Duodenal mucosa (tissue), 2 donors: ENCODE measurements at regions not wholly inside any gene's neighbourhood (a gene's known extent, or its start where the extent isn't known, plus 50 kb on each side); places are given as distances from the start of the nearest gene placed in this dataset.
"Not testable (repeated sequence)": the region's sequence is repeated elsewhere in the genome, so short reads cannot be mapped to it uniquely, and the experiment has no call there.

ENCODE experiments used
- H3K27ac ChIP-seq: one replicate; pipeline ENCODE4 v1.7.0; 2013; ENCODE audit warnings: low read depth, low read length
- H3K27me3 ChIP-seq, 2 donors: one replicate each; pipeline ENCODE4 v1.7.0; 2013; ENCODE audit warnings: low read length in 2 of 2, control low read depth in 1 of 2; ENCODE audit not compliant: insufficient read depth in 2 of 2, control insufficient read depth in 1 of 2
- H3K36me3 ChIP-seq, 2 donors: one replicate each; pipeline ENCODE4 v1.7.0; 2013; ENCODE audit warnings: low read length in 2 of 2, control low read depth in 1 of 2; ENCODE audit not compliant: insufficient read depth in 2 of 2, control insufficient read depth in 1 of 2
- H3K4me1 ChIP-seq, 2 donors: one replicate each; pipeline ENCODE4 v1.7.0; 2013; ENCODE audit warnings: low read length in 2 of 2, control low read depth in 1 of 2; ENCODE audit not compliant: insufficient read depth in 2 of 2, control insufficient read depth in 1 of 2
- H3K4me3 ChIP-seq, 2 donors: one replicate each; pipeline ENCODE4 v1.7.0; 2013; ENCODE audit warnings: low read length in 2 of 2, low read depth in 1 of 2
- H3K9ac ChIP-seq, 2 donors: one replicate each; pipeline ENCODE4 v1.7.0; 2013; ENCODE audit warnings: low read length in 2 of 2, low read depth in 1 of 2
- H3K9me3 ChIP-seq, 2 donors: one replicate each; pipeline ENCODE4 v1.7.0; 2013; ENCODE audit warnings: low read length in 2 of 2, control low read depth in 1 of 2; ENCODE audit not compliant: control insufficient read depth in 1 of 2

DNA sequence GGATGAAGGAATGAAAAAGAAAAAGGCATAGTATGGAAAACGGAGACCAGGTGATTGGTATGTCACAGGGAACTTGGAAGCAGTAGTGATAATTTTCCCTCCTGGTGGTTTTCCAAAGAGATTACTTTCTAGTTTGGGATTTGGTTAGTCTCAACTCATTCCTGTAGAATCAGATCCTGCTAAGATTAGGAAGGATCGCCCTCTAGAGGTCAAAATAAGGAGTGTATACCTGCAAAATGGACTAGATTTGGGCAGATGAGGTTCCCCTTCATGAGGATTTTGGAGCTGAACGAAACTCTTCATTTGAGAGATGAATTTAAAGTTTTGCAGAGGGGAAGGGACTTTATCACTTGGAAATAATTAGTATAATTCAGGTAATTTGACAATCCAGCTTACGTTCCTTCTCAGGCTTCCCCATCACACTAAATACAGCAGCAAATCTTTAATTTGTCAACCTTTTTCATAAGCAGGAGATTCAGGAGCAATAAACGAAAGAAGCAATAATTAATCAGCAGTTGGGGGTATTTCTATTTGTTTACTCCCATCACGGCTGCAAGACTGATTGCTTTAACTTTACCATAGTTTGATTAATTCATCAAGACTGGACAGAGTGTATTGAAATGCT is 65.2 kb downstream of the CCDC195 start:
- Histone ChIP-seq H3K36me3 (no peaks in the 10 kb centered on the region), H3K4me1 (peaks cover 0 to 4% of the 10 kb centered on the region in 2 donors), H3K27ac (no peak overlapping the region), H3K27me3 (no peaks in the 10 kb centered on the region), H3K9me3 (no peaks in the 10 kb centered on the region), H3K4me3 (no peak overlapping the region), H3K9ac (no peak overlapping the region)

DNA sequence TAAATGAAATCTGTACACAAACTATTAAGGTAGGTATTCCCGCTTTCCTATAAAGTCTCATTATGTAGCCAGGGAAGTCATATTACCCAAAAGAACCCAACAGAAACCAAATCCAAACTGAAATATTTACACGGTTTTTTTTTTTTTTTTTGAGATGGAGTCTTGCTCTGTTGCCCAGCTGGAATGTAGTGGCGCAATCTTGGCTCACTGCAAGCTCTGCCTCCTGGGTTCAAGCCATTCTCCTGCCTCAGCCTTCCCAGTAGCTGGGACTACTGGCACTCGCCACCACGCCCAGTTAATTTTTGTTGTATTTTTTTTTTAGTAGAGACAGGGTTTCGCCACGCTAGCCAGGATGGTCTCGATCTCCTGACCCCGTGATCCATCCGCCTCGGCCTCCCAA is 62.5 kb upstream of the CUL3 start:
- H3K36me3 ChIP-seq, H3K9me3 ChIP-seq, H3K9ac ChIP-seq, H3K27ac ChIP-seq, H3K27me3 ChIP-seq, H3K4me3 ChIP-seq: not testable (repeated sequence)
- H3K4me1 ChIP-seq: peaks cover 8 to 12% of the 10 kb centered on the region in 2 donors

DNA sequence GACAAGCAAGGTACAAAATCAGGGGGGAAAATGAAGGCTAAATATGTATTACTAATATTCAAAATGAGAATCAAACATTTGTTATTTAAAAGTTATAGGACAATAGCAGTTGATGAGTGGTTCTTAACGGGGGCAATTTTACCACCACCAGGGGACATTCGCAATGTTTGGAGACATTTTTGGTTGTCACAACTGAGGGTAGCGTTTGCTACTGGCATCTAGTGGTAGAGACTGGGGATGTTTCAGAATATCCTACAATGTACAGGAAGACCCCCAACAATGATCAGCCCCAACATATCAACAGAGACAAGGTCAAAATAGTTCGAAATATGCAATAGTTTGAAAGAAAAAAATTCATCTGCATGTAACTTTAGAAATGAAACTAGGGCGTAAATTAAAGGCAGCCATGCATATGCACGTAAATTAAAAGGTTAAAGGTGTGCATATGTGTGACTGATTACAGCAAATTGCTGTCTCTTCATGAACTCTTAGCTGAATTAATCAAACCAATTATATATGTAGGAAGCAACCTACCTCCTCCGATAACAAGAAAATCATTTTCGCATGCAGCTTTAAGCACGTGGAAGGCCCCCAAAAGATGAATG is 61.2 kb upstream of the CUL3 start:
- H3K9ac ChIP-seq: no peak overlapping the region
- no peak overlapping the region for H3K4me3 ChIP-seq
- H3K4me1 ChIP-seq: peaks cover 8 to 12% of the 10 kb centered on the region in 2 donors
- no peaks in the 10 kb centered on the region for H3K27me3 ChIP-seq
- no peaks in the 10 kb centered on the region for H3K9me3 ChIP-seq
- H3K36me3 ChIP-seq: no peaks in the 10 kb centered on the region
- H3K27ac ChIP-seq: no peak overlapping the region

- H3K9ac ChIP-seq: peak overlapping the region in 1 of 2 donors; percentile 3
- peak overlapping the region in 1 of 2 donors; percentile 19 for H3K4me3 ChIP-seq
- no peak overlapping the region for H3K27ac ChIP-seq
These were observed 60.6 kb upstream of the CUL3 start for GRCh38 chr2:224645722-224646121.

GRCh38 chr2:224640679-224641078 is 55.5 kb upstream of the CUL3 start:
- no peak overlapping the region for H3K4me3 ChIP-seq
- no peaks in the 10 kb centered on the region for H3K36me3 ChIP-seq
- H3K27me3 ChIP-seq: no peaks in the 10 kb centered on the region
- H3K27ac ChIP-seq: no peak overlapping the region
- peaks cover 10 to 25% of the 10 kb centered on the region in 2 donors for H3K4me1 ChIP-seq
- H3K9ac ChIP-seq: no peak overlapping the region
- no peaks in the 10 kb centered on the region for H3K9me3 ChIP-seq

More at GRCh38 chr2:224645722-224646121, 60.6 kb upstream of the CUL3 start:
- no peaks in the 10 kb centered on the region for H3K27me3 ChIP-seq
- H3K36me3 ChIP-seq: no peaks in the 10 kb centered on the region
- H3K4me1 ChIP-seq: peaks cover 8 to 12% of the 10 kb centered on the region in 2 donors
- no peaks in the 10 kb centered on the region for H3K9me3 ChIP-seq

DNA sequence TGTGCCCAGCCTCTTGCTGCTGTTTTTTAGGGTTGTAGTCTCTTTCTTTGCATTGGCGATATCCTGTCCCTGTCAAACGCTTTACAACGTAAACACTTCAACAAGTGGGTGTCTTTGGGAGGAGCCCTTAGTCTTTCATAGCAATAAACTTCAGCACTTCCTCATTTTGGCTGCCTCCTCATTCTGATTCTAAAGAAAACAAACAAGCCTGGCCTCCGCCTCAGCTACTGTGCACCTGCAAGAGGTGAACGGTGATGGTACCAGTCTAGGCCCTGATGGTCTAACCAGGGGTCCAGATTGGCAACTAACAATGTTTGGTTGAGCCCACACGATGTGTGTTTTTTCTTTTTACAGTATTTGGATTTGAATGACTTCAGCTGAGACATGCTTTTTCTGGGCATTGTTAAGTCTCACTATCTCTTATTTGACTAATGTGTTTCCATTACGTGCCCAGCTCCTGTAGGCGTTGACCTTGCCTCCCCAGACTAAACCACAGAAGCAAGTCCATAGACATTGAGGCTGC is 53.2 kb upstream of the CUL3 start:
- Histone ChIP-seq H3K9me3 (no peaks in the 10 kb centered on the region), H3K27ac (peak overlapping the region; percentile 34), H3K9ac (no peak overlapping the region), H3K27me3 (no peaks in the 10 kb centered on the region), H3K36me3 (no peaks in the 10 kb centered on the region), H3K4me3 (peak overlapping the region in 1 of 2 donors; percentile 15), H3K4me1 (peaks cover 5 to 17% of the 10 kb centered on the region in 2 donors)
